ENCODE measurements at regions not wholly inside any gene's neighbourhood (a gene's known extent, or its start where the extent isn't known, plus 50 kb on each side); places are given as distances from the start of the nearest gene placed in this dataset.

DNA sequence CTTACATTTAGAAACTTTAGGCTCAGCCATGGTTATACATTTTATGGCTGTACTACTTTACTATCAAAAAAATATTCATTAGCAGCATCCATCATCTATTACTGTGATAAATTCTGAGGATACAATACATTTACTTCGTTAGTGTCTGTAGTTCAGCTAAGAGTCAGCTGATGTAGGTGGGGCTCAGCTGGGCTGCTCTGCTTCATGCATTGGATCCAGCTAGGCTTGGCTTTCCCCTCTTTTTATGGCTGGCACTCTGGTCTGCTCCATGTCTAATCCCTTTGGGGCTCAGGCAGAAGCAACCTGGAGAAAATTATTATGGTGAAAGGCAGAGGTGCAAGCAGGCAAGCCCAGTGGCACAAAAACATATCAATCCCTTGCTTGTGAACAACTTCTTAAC lies 930.1 kb upstream of the NR2F2 start:
- H3K4me1 ChIP-seq (ENCODE audit: insufficient read depth, low read length, severe bottlenecking), result no peaks in the 10 kb centered on the region
- no peaks in the 10 kb centered on the region for H3K79me2 ChIP-seq (ENCODE audit: insufficient read depth, low read length)
- no peak overlapping the region for H3K4me2 ChIP-seq (ENCODE audit: low read length)
- H3F3A ChIP-seq (ENCODE audit: insufficient read depth, low read length), result no peaks in the 10 kb centered on the region
- no peak overlapping the region for H2AFZ ChIP-seq (ENCODE audit: low read length)
- no peaks in the 10 kb centered on the region for H3K9me2 ChIP-seq (ENCODE audit: low read depth, low read length)
- no peaks in the 10 kb centered on the region for H3K27me3 ChIP-seq (ENCODE audit: insufficient read depth, low read length)
- no peak overlapping the region for H3K9ac ChIP-seq (ENCODE audit: low read length)
- H3K27ac ChIP-seq (ENCODE audit: low read depth, low read length, poor library complexity, severe bottlenecking), result no peak overlapping the region
- H3K4me3 ChIP-seq (ENCODE audit: low read depth, low read length, poor library complexity, severe bottlenecking), result no peak overlapping the region
- H3K9me3 ChIP-seq (ENCODE audit: low read length), result no peaks in the 10 kb centered on the region
- no peaks in the 10 kb centered on the region for H3K36me3 ChIP-seq (ENCODE audit: insufficient read depth, low read length)
- H4K20me1 ChIP-seq (ENCODE audit: insufficient read depth, low read length), result no peaks in the 10 kb centered on the region
- no peak for TF ChIP-seq EZH2 (IDR thresholded peaks at IDR 0.05; ENCODE audit: borderline replicate concordance, low read length)
- TF ChIP-seq, protein P1, sequence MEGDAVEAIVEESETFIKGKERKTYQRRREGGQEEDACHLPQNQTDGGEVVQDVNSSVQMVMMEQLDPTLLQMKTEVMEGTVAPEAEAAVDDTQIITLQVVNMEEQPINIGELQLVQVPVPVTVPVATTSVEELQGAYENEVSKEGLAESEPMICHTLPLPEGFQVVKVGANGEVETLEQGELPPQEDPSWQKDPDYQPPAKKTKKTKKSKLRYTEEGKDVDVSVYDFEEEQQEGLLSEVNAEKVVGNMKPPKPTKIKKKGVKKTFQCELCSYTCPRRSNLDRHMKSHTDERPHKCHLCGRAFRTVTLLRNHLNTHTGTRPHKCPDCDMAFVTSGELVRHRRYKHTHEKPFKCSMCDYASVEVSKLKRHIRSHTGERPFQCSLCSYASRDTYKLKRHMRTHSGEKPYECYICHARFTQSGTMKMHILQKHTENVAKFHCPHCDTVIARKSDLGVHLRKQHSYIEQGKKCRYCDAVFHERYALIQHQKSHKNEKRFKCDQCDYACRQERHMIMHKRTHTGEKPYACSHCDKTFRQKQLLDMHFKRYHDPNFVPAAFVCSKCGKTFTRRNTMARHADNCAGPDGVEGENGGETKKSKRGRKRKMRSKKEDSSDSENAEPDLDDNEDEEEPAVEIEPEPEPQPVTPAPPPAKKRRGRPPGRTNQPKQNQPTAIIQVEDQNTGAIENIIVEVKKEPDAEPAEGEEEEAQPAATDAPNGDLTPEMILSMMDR (IDR thresholded peaks at IDR 0.05; ENCODE audit: low read length), result no peak

GRCh38 chr15:95401587-95401986 lies 928.9 kb upstream of the NR2F2 start:
- Histone ChIP-seq H3K36me3 (ENCODE audit: insufficient read depth, low read length) (no peaks in the 10 kb centered on the region), H3K9me3 (ENCODE audit: low read length) (no peaks in the 10 kb centered on the region), H3K27me3 (ENCODE audit: insufficient read depth, low read length) (no peaks in the 10 kb centered on the region), H4K20me1 (ENCODE audit: insufficient read depth, low read length) (no peaks in the 10 kb centered on the region), H3K27ac (ENCODE audit: low read depth, low read length, poor library complexity, severe bottlenecking) (no peak overlapping the region), H3K9me2 (ENCODE audit: low read depth, low read length) (no peaks in the 10 kb centered on the region), H2AFZ (ENCODE audit: low read length) (no peak overlapping the region), H3K79me2 (ENCODE audit: insufficient read depth, low read length) (no peaks in the 10 kb centered on the region), H3K9ac (ENCODE audit: low read length) (no peak overlapping the region), H3F3A (ENCODE audit: insufficient read depth, low read length) (no peaks in the 10 kb centered on the region), H3K4me2 (ENCODE audit: low read length) (no peak overlapping the region), H3K4me3 (ENCODE audit: low read depth, low read length, poor library complexity, severe bottlenecking) (no peak overlapping the region), H3K4me1 (ENCODE audit: insufficient read depth, low read length, severe bottlenecking) (no peaks in the 10 kb centered on the region)
- TF ChIP-seq, protein P1 (IDR thresholded peaks at IDR 0.05; ENCODE audit: low read length), result no peak
- no peak for TF ChIP-seq EZH2 (IDR thresholded peaks at IDR 0.05; ENCODE audit: borderline replicate concordance, low read length)

GRCh38 chr15:95405447-95405846 lies 925.1 kb upstream of the NR2F2 start:
- Histone ChIP-seq H3K9ac (ENCODE audit: low read length) (no peak overlapping the region), H2AFZ (ENCODE audit: low read length) (no peak overlapping the region), H4K20me1 (ENCODE audit: insufficient read depth, low read length) (no peaks in the 10 kb centered on the region), H3K4me1 (ENCODE audit: insufficient read depth, low read length, severe bottlenecking) (no peaks in the 10 kb centered on the region), H3K27me3 (ENCODE audit: insufficient read depth, low read length) (no peaks in the 10 kb centered on the region), H3K79me2 (ENCODE audit: insufficient read depth, low read length) (no peaks in the 10 kb centered on the region), H3K9me3 (ENCODE audit: low read length) (no peaks in the 10 kb centered on the region), H3F3A (ENCODE audit: insufficient read depth, low read length) (no peaks in the 10 kb centered on the region), H3K4me3 (ENCODE audit: low read depth, low read length, poor library complexity, severe bottlenecking) (no peak overlapping the region), H3K36me3 (ENCODE audit: insufficient read depth, low read length) (no peaks in the 10 kb centered on the region), H3K9me2 (ENCODE audit: low read depth, low read length) (no peaks in the 10 kb centered on the region), H3K27ac (ENCODE audit: low read depth, low read length, poor library complexity, severe bottlenecking) (no peak overlapping the region), H3K4me2 (ENCODE audit: low read length) (no peak overlapping the region)
- TF ChIP-seq, protein P1 (IDR thresholded peaks at IDR 0.05; ENCODE audit: low read length), result no peak
- TF ChIP-seq EZH2 (IDR thresholded peaks at IDR 0.05; ENCODE audit: borderline replicate concordance, low read length), result no peak
